ENCODE measurements at regions not wholly inside any gene's neighbourhood (a gene's known extent, or its start where the extent isn't known, plus 50 kb on each side); places are given as distances from the start of the nearest gene placed in this dataset.

DNA sequence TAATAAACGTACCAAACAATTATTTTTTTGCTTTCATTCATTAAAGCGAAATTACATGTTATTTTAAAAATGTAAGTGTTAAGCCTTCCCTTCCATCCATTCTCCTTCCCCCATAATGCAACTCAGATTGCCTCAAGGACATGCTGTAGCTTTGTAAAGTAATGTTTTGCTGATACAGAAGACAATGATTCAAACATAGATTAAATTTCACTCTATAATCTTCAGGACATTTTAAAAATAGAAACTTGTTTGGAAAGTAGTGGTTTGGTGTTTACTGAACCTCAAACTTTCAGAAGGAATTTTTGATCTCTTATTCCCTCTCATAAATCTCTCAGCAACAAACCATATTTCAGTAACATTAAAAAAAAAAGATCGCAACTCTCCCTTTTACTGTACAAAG lies 350.9 kb upstream of the HSF2 start:
- H4K20me1 ChIP-seq (ENCODE audit: control insufficient read depth, insufficient read depth, low read depth, low read length), result no peaks in the 10 kb centered on the region
- no peak overlapping the region for H3K27ac ChIP-seq (ENCODE audit: low read depth, low read length)
- no peaks in the 10 kb centered on the region for H3K36me3 ChIP-seq (ENCODE audit: control insufficient read depth, low read length)
- no peaks in the 10 kb centered on the region for H3K27me3 ChIP-seq (ENCODE audit: control insufficient read depth, low read length)
- no peak for TF ChIP-seq EZH2phosphoT487 (IDR thresholded peaks at IDR 0.05; ENCODE audit: borderline replicate concordance, low read length)
- H3K9me3 ChIP-seq (ENCODE audit: control insufficient read depth, insufficient read depth, low read length), result no peaks in the 10 kb centered on the region
- no peak overlapping the region for H3K4me3 ChIP-seq (ENCODE audit: low read length)
- no peak overlapping the region for H3K4me2 ChIP-seq (ENCODE audit: low read length)
- no peaks in the 10 kb centered on the region for H3K4me1 ChIP-seq (ENCODE audit: control insufficient read depth, low read length)
- no peaks in the 10 kb centered on the region for H3K9me2 ChIP-seq (replicated peaks; ENCODE audit: control insufficient read depth, low read length)
- H3F3A ChIP-seq (ENCODE audit: control insufficient read depth, insufficient read depth), result no peaks in the 10 kb centered on the region
- no peaks in the 10 kb centered on the region for H3K79me2 ChIP-seq (ENCODE audit: control insufficient read depth, low read length)

DNA sequence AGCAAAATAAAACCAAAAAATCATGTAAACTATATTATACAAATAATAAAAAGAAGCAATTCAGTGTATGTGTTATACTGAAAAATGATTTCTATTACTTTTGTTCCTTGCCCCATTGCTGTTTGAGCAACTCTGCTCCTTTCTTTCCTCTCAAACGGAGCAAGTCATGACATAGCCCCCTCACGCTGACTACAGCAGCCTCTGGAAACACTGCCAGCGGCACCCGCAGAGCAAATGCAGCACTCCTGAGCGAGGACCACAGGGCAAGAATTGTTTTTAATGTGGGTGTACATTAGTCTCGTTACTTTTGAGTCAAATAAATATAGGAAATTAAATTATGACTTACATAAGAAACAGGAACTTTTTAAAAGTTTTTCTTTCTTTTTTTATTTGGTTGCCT lies 350.1 kb upstream of the HSF2 start:
- Histone ChIP-seq H3K4me3 (ENCODE audit: low read length) (no peak overlapping the region), H3K79me2 (ENCODE audit: control insufficient read depth, low read length) (no peaks in the 10 kb centered on the region), H3F3A (ENCODE audit: control insufficient read depth, insufficient read depth) (no peaks in the 10 kb centered on the region), H3K4me2 (ENCODE audit: low read length) (no peak overlapping the region), H4K20me1 (ENCODE audit: control insufficient read depth, insufficient read depth, low read depth, low read length) (no peaks in the 10 kb centered on the region), H3K27ac (ENCODE audit: low read depth, low read length) (no peak overlapping the region), H3K36me3 (ENCODE audit: control insufficient read depth, low read length) (no peaks in the 10 kb centered on the region), H3K9me3 (ENCODE audit: control insufficient read depth, insufficient read depth, low read length) (no peaks in the 10 kb centered on the region), H3K9me2 (replicated peaks; ENCODE audit: control insufficient read depth, low read length) (no peaks in the 10 kb centered on the region), H3K4me1 (ENCODE audit: control insufficient read depth, low read length) (no peaks in the 10 kb centered on the region), H3K27me3 (ENCODE audit: control insufficient read depth, low read length) (no peaks in the 10 kb centered on the region)
- TF ChIP-seq, protein P1, sequence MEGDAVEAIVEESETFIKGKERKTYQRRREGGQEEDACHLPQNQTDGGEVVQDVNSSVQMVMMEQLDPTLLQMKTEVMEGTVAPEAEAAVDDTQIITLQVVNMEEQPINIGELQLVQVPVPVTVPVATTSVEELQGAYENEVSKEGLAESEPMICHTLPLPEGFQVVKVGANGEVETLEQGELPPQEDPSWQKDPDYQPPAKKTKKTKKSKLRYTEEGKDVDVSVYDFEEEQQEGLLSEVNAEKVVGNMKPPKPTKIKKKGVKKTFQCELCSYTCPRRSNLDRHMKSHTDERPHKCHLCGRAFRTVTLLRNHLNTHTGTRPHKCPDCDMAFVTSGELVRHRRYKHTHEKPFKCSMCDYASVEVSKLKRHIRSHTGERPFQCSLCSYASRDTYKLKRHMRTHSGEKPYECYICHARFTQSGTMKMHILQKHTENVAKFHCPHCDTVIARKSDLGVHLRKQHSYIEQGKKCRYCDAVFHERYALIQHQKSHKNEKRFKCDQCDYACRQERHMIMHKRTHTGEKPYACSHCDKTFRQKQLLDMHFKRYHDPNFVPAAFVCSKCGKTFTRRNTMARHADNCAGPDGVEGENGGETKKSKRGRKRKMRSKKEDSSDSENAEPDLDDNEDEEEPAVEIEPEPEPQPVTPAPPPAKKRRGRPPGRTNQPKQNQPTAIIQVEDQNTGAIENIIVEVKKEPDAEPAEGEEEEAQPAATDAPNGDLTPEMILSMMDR (IDR thresholded peaks at IDR 0.05; ENCODE audit: low read depth, low read length, poor library complexity, severe bottlenecking), result no peak
- no peak for TF ChIP-seq EZH2phosphoT487 (IDR thresholded peaks at IDR 0.05; ENCODE audit: borderline replicate concordance, low read length)

DNA sequence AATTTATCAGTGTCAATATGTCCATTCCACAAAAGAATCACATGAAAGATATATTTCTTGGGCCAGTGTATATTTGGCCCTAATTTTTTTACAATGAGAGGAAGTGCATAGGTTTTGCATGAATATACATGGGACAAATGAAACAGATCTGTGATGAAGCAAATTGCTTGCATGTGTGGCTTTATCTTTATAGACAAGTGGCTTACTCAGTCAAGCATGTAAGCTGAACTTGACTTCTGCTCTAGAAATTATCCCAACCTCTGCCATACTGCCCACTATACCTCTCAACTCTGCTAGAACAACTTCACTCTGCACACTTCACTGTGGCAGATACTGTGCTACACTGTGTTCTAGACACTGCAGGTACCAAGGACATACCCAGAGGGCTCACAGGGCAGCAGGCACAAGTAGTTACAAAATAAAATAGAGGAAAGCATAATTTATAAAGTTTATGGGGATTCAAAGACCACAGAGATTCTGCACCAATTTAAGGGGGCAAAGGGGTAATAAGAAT lies 349.2 kb upstream of the HSF2 start:
- no peak overlapping the region for H3K27ac ChIP-seq (ENCODE audit: low read depth, low read length)
- no peaks in the 10 kb centered on the region for H3K4me1 ChIP-seq (ENCODE audit: control insufficient read depth, low read length)
- H3K36me3 ChIP-seq (ENCODE audit: control insufficient read depth, low read length), result no peaks in the 10 kb centered on the region
- no peaks in the 10 kb centered on the region for H3K79me2 ChIP-seq (ENCODE audit: control insufficient read depth, low read length)
- H3K9me3 ChIP-seq (ENCODE audit: control insufficient read depth, insufficient read depth, low read length), result no peaks in the 10 kb centered on the region
- H3K4me3 ChIP-seq (ENCODE audit: low read length), result no peak overlapping the region
- no peaks in the 10 kb centered on the region for H3F3A ChIP-seq (ENCODE audit: control insufficient read depth, insufficient read depth)
- H3K27me3 ChIP-seq (ENCODE audit: control insufficient read depth, low read length), result no peaks in the 10 kb centered on the region
- no peaks in the 10 kb centered on the region for H4K20me1 ChIP-seq (ENCODE audit: control insufficient read depth, insufficient read depth, low read depth, low read length)
- no peak overlapping the region for H3K4me2 ChIP-seq (ENCODE audit: low read length)
- no peak for TF ChIP-seq EZH2phosphoT487 (IDR thresholded peaks at IDR 0.05; ENCODE audit: borderline replicate concordance, low read length)
- TF ChIP-seq, protein P1 (IDR thresholded peaks at IDR 0.05; ENCODE audit: low read depth, low read length, poor library complexity, severe bottlenecking), result no peak
- no peaks in the 10 kb centered on the region for H3K9me2 ChIP-seq (replicated peaks; ENCODE audit: control insufficient read depth, low read length)

DNA sequence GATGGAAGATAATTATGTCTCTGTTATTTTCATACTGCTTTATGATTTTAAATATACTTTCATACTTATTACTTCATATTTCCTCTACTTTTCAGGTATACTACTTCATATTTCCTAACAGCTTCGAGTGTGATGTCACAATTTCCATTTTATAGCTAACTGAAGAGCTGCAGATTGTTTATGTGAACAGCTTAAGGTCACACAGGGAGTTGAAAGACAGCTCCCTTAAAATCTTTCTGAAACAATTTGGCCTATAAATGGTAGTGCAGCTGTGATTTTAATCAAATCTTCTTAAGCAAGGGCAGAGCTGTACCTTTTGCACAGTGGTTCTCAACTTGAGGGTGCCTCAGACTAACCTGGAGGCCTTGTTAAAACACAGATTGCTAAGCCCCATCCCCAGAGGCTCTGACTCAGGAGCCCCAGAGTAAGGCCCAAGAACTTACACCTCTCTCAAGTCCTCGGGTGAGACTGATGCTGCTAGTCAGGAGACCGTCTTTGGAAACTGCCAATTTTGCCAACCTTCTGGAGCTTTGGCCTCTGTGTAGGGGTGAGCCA lies 347.0 kb upstream of the HSF2 start:
- no peak overlapping the region for H3K4me2 ChIP-seq (ENCODE audit: low read length)
- no peak for TF ChIP-seq EZH2phosphoT487 (IDR thresholded peaks at IDR 0.05; ENCODE audit: borderline replicate concordance, low read length)
- TF ChIP-seq, protein P1 (IDR thresholded peaks at IDR 0.05; ENCODE audit: low read depth, low read length, poor library complexity, severe bottlenecking), result no peak
- no peaks in the 10 kb centered on the region for H3K36me3 ChIP-seq (ENCODE audit: control insufficient read depth, low read length)
- no peaks in the 10 kb centered on the region for H3K79me2 ChIP-seq (ENCODE audit: control insufficient read depth, low read length)
- no peak overlapping the region for H3K4me3 ChIP-seq (ENCODE audit: low read length)
- H3K27ac ChIP-seq (ENCODE audit: low read depth, low read length), result no peak overlapping the region
- H3K9me2 ChIP-seq (replicated peaks; ENCODE audit: control insufficient read depth, low read length), result no peaks in the 10 kb centered on the region
- H3K4me1 ChIP-seq (ENCODE audit: control insufficient read depth, low read length), result no peaks in the 10 kb centered on the region
- no peaks in the 10 kb centered on the region for H3K9me3 ChIP-seq (ENCODE audit: control insufficient read depth, insufficient read depth, low read length)
- no peaks in the 10 kb centered on the region for H3K27me3 ChIP-seq (ENCODE audit: control insufficient read depth, low read length)
- H4K20me1 ChIP-seq (ENCODE audit: control insufficient read depth, insufficient read depth, low read depth, low read length), result no peaks in the 10 kb centered on the region
- no peaks in the 10 kb centered on the region for H3F3A ChIP-seq (ENCODE audit: control insufficient read depth, insufficient read depth)

All from DOHH2 (cell line).